ENCODE measurements at regions not wholly inside any gene's neighbourhood (a gene's known extent, or its start where the extent isn't known, plus 50 kb on each side); places are given as distances from the start of the nearest gene placed in this dataset.

- TF ChIP-seq, protein P1, sequence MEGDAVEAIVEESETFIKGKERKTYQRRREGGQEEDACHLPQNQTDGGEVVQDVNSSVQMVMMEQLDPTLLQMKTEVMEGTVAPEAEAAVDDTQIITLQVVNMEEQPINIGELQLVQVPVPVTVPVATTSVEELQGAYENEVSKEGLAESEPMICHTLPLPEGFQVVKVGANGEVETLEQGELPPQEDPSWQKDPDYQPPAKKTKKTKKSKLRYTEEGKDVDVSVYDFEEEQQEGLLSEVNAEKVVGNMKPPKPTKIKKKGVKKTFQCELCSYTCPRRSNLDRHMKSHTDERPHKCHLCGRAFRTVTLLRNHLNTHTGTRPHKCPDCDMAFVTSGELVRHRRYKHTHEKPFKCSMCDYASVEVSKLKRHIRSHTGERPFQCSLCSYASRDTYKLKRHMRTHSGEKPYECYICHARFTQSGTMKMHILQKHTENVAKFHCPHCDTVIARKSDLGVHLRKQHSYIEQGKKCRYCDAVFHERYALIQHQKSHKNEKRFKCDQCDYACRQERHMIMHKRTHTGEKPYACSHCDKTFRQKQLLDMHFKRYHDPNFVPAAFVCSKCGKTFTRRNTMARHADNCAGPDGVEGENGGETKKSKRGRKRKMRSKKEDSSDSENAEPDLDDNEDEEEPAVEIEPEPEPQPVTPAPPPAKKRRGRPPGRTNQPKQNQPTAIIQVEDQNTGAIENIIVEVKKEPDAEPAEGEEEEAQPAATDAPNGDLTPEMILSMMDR (IDR thresholded peaks at IDR 0.05): no peak
- no peak for TF ChIP-seq POLR2A (IDR thresholded peaks at IDR 0.05)
Observed at GRCh38 chr2:198695879-198696278, 761.9 kb downstream of the SATB2 start.
